Right cardiac atrium (tissue), 5 donors: ENCODE measurements at regions not wholly inside any gene's neighbourhood (a gene's known extent, or its start where the extent isn't known, plus 50 kb on each side); places are given as distances from the start of the nearest gene placed in this dataset.

Experiments
- ATAC-seq, 2 donors: fragments of 200-7000 bp; cut with Tn5 transposase; one replicate each; pipeline versions ENCODE4 v1.8.0 to v1.9.1; 2020; ENCODE audit warnings: moderate library complexity in 2 of 2, mild to moderate bottlenecking in 1 of 2
- DNase-seq, 3 donors: peaks; one replicate each; pipeline ENCODE4 v3.0.0-alpha.2; 2020
- H3K27ac ChIP-seq: one replicate; pipeline ENCODE4 v1.5.1; 2013; ENCODE audit warnings: mild to moderate bottlenecking, low read length, control low read depth, moderate library complexity
- H3K27me3 ChIP-seq: one replicate; pipeline ENCODE4 v1.6.1; 2013; ENCODE audit not compliant: control insufficient read depth, insufficient read depth
- H3K4me1 ChIP-seq: one replicate; pipeline ENCODE4 v1.6.1; 2013; ENCODE audit warnings: low read length; ENCODE audit not compliant: control insufficient read depth, insufficient read depth
- H3K4me3 ChIP-seq: one replicate; pipeline ENCODE4 v1.5.1; 2013; ENCODE audit warnings: low read length, control low read depth
- H3K9me3 ChIP-seq: one replicate; pipeline ENCODE4 v1.6.1; 2013; ENCODE audit warnings: low read length; ENCODE audit not compliant: control insufficient read depth
- WGBS: extraction: QIAGEN DNeasy Blood & Tissue Kit; methylation state at CpG from one replicate; pipeline ENCODE4 v1.1.7; 2013; 5-methylcytosine and 5-hydroxymethylcytosine counted together
- intact Hi-C, 4 donors: fragments of 100-400 bp; cut with DNase I; formaldehyde crosslinking; loops; one replicate each; pipeline versions ENCODE4 v1.11.0 to v1.14.0; 2022 to 2023
- donor health status: healthy with polysubstance abuse.
- donor health status: DM: no; HTN: yes; CAD: no.
- donor health status: DM: no; HTN: no; CAD: no.
- donor health status: DM: no; HTN: yes; CAD: no; lungs with severe emphysema.
- donor health status: DM: yes; HTN: yes; CAD: no.

- no peak overlapping the region for H3K4me3 ChIP-seq
- 74% methylated on average over 2 of the region's 2 CpGs for WGBS
- H3K27me3 ChIP-seq = no peaks in the 10 kb centered on the region
- H3K27ac ChIP-seq = no peak overlapping the region
- no peaks in the 10 kb centered on the region for H3K9me3 ChIP-seq
- ATAC-seq = no peak
- H3K4me1 ChIP-seq = no peaks in the 10 kb centered on the region
- DNase-seq = no peak
- intact Hi-C loops = no loop called here
Measured at GRCh38 chr5:175284806-175285205, 159.2 kb downstream of the DRD1 start.

- Histone ChIP-seq H3K4me3 (no peak overlapping the region), H3K4me1 (no peaks in the 10 kb centered on the region), H3K27ac (no peak overlapping the region), H3K9me3 (no peaks in the 10 kb centered on the region), H3K27me3 (no peaks in the 10 kb centered on the region)
- 32% methylated on average over 1 of the region's 1 CpG for WGBS
- intact Hi-C loops = no loop called here
- DNase-seq (no peak), ATAC-seq (no peak)
Measured at GRCh38 chr5:175282611-175283225, 161.3 kb downstream of the DRD1 start.

- WGBS = 79% methylated on average over 2 of the region's 2 CpGs
- intact Hi-C loops = no loop called here
- ATAC-seq = no peak
- Histone ChIP-seq H3K9me3 (no peaks in the 10 kb centered on the region), H3K27me3 (no peaks in the 10 kb centered on the region), H3K27ac (no peak overlapping the region), H3K4me1 (no peaks in the 10 kb centered on the region), H3K4me3 (no peak overlapping the region)
- DNase-seq = no peak
Measured at GRCh38 chr5:175281714-175282113, 162.3 kb downstream of the DRD1 start.

GRCh38 chr5:175281257-175281656 lies 162.7 kb downstream of the DRD1 start:
- WGBS = 83% methylated on average over 4 of the region's 4 CpGs
- Histone ChIP-seq H3K27me3 (no peaks in the 10 kb centered on the region), H3K27ac (no peak overlapping the region)

GRCh38 chr5:175279506-175279905 lies 164.5 kb downstream of the DRD1 start:
- intact Hi-C loops = no loop called here
- no peaks in the 10 kb centered on the region for H3K4me1 ChIP-seq
- ATAC-seq (no peak), DNase-seq (no peak)
- no peaks in the 10 kb centered on the region for H3K9me3 ChIP-seq
- no peak overlapping the region for H3K27ac ChIP-seq
- H3K4me3 ChIP-seq = no peak overlapping the region
- WGBS = 79% methylated on average over 3 of the region's 3 CpGs
- no peaks in the 10 kb centered on the region for H3K27me3 ChIP-seq

More at GRCh38 chr5:175281257-175281656, 162.7 kb downstream of the DRD1 start:
- Histone ChIP-seq H3K4me3 (no peak overlapping the region), H3K9me3 (no peaks in the 10 kb centered on the region), H3K4me1 (no peaks in the 10 kb centered on the region)
- intact Hi-C loops = no loop called here
- DNase-seq = no peak
- no peak for ATAC-seq

GRCh38 chr5:175275748-175276147 lies 168.2 kb downstream of the DRD1 start:
- ATAC-seq = no peak
- 59% methylated on average over 5 of the region's 5 CpGs for WGBS
- intact Hi-C loops = no loop called here

GRCh38 chr5:175275097-175275496 lies 168.9 kb downstream of the DRD1 start:
- ATAC-seq (no peak), DNase-seq (no peak)
- intact Hi-C loops = no loop called here
- Histone ChIP-seq H3K27me3 (no peaks in the 10 kb centered on the region), H3K4me1 (no peaks in the 10 kb centered on the region), H3K4me3 (no peak overlapping the region), H3K9me3 (no peaks in the 10 kb centered on the region), H3K27ac (no peak overlapping the region)
- WGBS = 33% methylated on average over 4 of the region's 4 CpGs

More at GRCh38 chr5:175275748-175276147, 168.2 kb downstream of the DRD1 start:
- H3K27me3 ChIP-seq = no peaks in the 10 kb centered on the region
- no peaks in the 10 kb centered on the region for H3K9me3 ChIP-seq
- no peaks in the 10 kb centered on the region for H3K4me1 ChIP-seq
- DNase-seq = no peak
- no peak overlapping the region for H3K27ac ChIP-seq
- H3K4me3 ChIP-seq = no peak overlapping the region

- no peak for ATAC-seq
- intact Hi-C loops = no loop called here
- Histone ChIP-seq H3K27me3 (no peaks in the 10 kb centered on the region), H3K4me3 (no peak overlapping the region), H3K9me3 (no peaks in the 10 kb centered on the region), H3K27ac (no peak overlapping the region), H3K4me1 (no peaks in the 10 kb centered on the region)
- DNase-seq = no peak
Measured at GRCh38 chr5:175274171-175274570, 169.8 kb downstream of the DRD1 start.

GRCh38 chr5:175264406-175264805 lies 179.6 kb downstream of the DRD1 start:
- Histone ChIP-seq H3K27ac (no peak overlapping the region), H3K4me3 (no peak overlapping the region), H3K9me3 (no peaks in the 10 kb centered on the region), H3K4me1 (no peaks in the 10 kb centered on the region), H3K27me3 (no peaks in the 10 kb centered on the region)
- 29% methylated on average over 2 of the region's 2 CpGs for WGBS
- ATAC-seq (no peak), DNase-seq (no peak)
- intact Hi-C loops = no loop called here

- intact Hi-C loops = no loop called here
- Histone ChIP-seq H3K4me1 (no peaks in the 10 kb centered on the region), H3K9me3 (no peaks in the 10 kb centered on the region), H3K27me3 (no peaks in the 10 kb centered on the region), H3K27ac (no peak overlapping the region), H3K4me3 (no peak overlapping the region)
- 83% methylated on average over 3 of the region's 3 CpGs for WGBS
- ATAC-seq (no peak), DNase-seq (no peak)
Measured at GRCh38 chr5:175263776-175264175, 180.2 kb downstream of the DRD1 start.

- Histone ChIP-seq H3K4me3 (no peak overlapping the region), H3K27ac (no peak overlapping the region), H3K9me3 (no peaks in the 10 kb centered on the region), H3K4me1 (no peaks in the 10 kb centered on the region), H3K27me3 (no peaks in the 10 kb centered on the region)
- 76% methylated on average over 4 of the region's 4 CpGs for WGBS
- DNase-seq (no peak), ATAC-seq (no peak)
- intact Hi-C loops = no loop called here
Measured at GRCh38 chr5:175261526-175261925, 182.5 kb downstream of the DRD1 start.

GRCh38 chr5:175261037-175261436 lies 182.9 kb downstream of the DRD1 start:
- Histone ChIP-seq H3K4me3 (no peak overlapping the region), H3K27ac (no peak overlapping the region), H3K9me3 (no peaks in the 10 kb centered on the region), H3K4me1 (no peaks in the 10 kb centered on the region), H3K27me3 (no peaks in the 10 kb centered on the region)
- DNase-seq (no peak), ATAC-seq (no peak)
- WGBS = 64% methylated on average over 6 of the region's 6 CpGs
- intact Hi-C loops = no loop called here
